ENCODE measurements at regions not wholly inside any gene's neighbourhood (a gene's known extent, or its start where the extent isn't known, plus 50 kb on each side); places are given as distances from the start of the nearest gene placed in this dataset.
"Not testable (repeated sequence)": the region's sequence is repeated elsewhere in the genome, so short reads cannot be mapped to it uniquely, and the experiment has no call there.

- DNase-seq (ENCODE audit: low read depth in 4 of 4, low spot score in 2 of 4): no peak
These were observed 1420.0 kb upstream of the ZEB2 start for GRCh38 chr2:145939949-145940348.

- DNase-seq (ENCODE audit: low read depth in 4 of 4, low spot score in 2 of 4): no peak
These were observed 1415.1 kb upstream of the ZEB2 start for GRCh38 chr2:145935016-145935415.

- no peak for DNase-seq (ENCODE audit: low read depth in 4 of 4, low spot score in 2 of 4)
These were observed 1412.0 kb upstream of the ZEB2 start for GRCh38 chr2:145931781-145932395.

- no peak for DNase-seq (ENCODE audit: low read depth in 4 of 4, low spot score in 2 of 4)
These were observed 1410.4 kb upstream of the ZEB2 start for GRCh38 chr2:145930318-145930717.

- no peak for DNase-seq (ENCODE audit: low read depth in 4 of 4, low spot score in 2 of 4)
These were observed 1407.4 kb upstream of the ZEB2 start for GRCh38 chr2:145927131-145927950.

GRCh38 chr2:145925591-145925990 is 1405.7 kb upstream of the ZEB2 start:
- DNase-seq (ENCODE audit: low read depth in 4 of 4, low spot score in 2 of 4): no peak

GRCh38 chr2:145919477-145919876 is 1399.6 kb upstream of the ZEB2 start:
- DNase-seq (ENCODE audit: low read depth in 4 of 4, low spot score in 2 of 4): no peak

- no peak for DNase-seq (ENCODE audit: low read depth in 4 of 4, low spot score in 2 of 4)
These were observed 1399.0 kb upstream of the ZEB2 start for GRCh38 chr2:145918951-145919350.

- no peak for DNase-seq (ENCODE audit: low read depth in 4 of 4, low spot score in 2 of 4)
These were observed 1396.9 kb upstream of the ZEB2 start for GRCh38 chr2:145916799-145917198.

- DNase-seq (ENCODE audit: low read depth in 4 of 4, low spot score in 2 of 4): no peak
These were observed 1394.8 kb upstream of the ZEB2 start for GRCh38 chr2:145914716-145915115.

GRCh38 chr2:145910416-145910815 is 1390.5 kb upstream of the ZEB2 start:
- DNase-seq (ENCODE audit: low read depth in 4 of 4, low spot score in 2 of 4): no peak

- DNase-seq (ENCODE audit: low read depth in 4 of 4, low spot score in 2 of 4): no peak
These were observed 1389.8 kb upstream of the ZEB2 start for GRCh38 chr2:145909766-145910165.

GRCh38 chr2:145909175-145909755 is 1389.3 kb upstream of the ZEB2 start:
- no peak for DNase-seq (ENCODE audit: low read depth in 4 of 4, low spot score in 2 of 4)

GRCh38 chr2:145906354-145906753 is 1386.4 kb upstream of the ZEB2 start:
- no peak for DNase-seq (ENCODE audit: low read depth in 4 of 4, low spot score in 2 of 4)

- DNase-seq (ENCODE audit: low read depth in 4 of 4, low spot score in 2 of 4): no peak
These were observed 1385.5 kb upstream of the ZEB2 start for GRCh38 chr2:145905371-145905770.

- no peak for DNase-seq (ENCODE audit: low read depth in 4 of 4, low spot score in 2 of 4)
These were observed 1377.2 kb upstream of the ZEB2 start for GRCh38 chr2:145897151-145897550.

- no peak for DNase-seq (ENCODE audit: low read depth in 4 of 4, low spot score in 2 of 4)
These were observed 1368.0 kb upstream of the ZEB2 start for GRCh38 chr2:145887915-145888314.

GRCh38 chr2:145880997-145881396 is 1361.1 kb upstream of the ZEB2 start:
- DNase-seq (ENCODE audit: low read depth in 4 of 4, low spot score in 2 of 4): not testable (repeated sequence)

GRCh38 chr2:145875016-145875415 is 1355.1 kb upstream of the ZEB2 start:
- DNase-seq (ENCODE audit: low read depth in 4 of 4, low spot score in 2 of 4): no peak

- DNase-seq (ENCODE audit: low read depth in 4 of 4, low spot score in 2 of 4): no peak
These were observed 1354.5 kb upstream of the ZEB2 start for GRCh38 chr2:145874466-145874865.

- DNase-seq (ENCODE audit: low read depth in 4 of 4, low spot score in 2 of 4): no peak
These were observed 1344.6 kb upstream of the ZEB2 start for GRCh38 chr2:145864501-145864900.

GRCh38 chr2:145861940-145862339 is 1342.0 kb upstream of the ZEB2 start:
- no peak for DNase-seq (ENCODE audit: low read depth in 4 of 4, low spot score in 2 of 4)

All from left renal cortex interstitium (tissue), 4 donors.